NB4 (cell line): ENCODE measurements at regions not wholly inside any gene's neighbourhood (a gene's known extent, or its start where the extent isn't known, plus 50 kb on each side); places are given as distances from the start of the nearest gene placed in this dataset.

Experiments
- CTCF ChIP-seq: IDR thresholded peaks from one replicate; pipeline ENCODE4 v1.5.1; 2012; ENCODE audit warnings: low read depth, low read length
- MAX ChIP-seq: IDR thresholded peaks from 2 replicates; pipeline ENCODE4 v1.6.1; 2011; ENCODE audit warnings: low read depth, low read length
- MYC ChIP-seq: IDR thresholded peaks from 2 replicates; pipeline ENCODE4 v1.6.1; 2011; ENCODE audit warnings: low read depth, low read length
- POLR2A ChIP-seq: IDR thresholded peaks from 2 replicates; pipeline ENCODE4 v1.6.1; 2011; ENCODE audit warnings: mild to moderate bottlenecking; ENCODE audit not compliant: insufficient read length; ENCODE audit errors: extremely low read depth

- TF ChIP-seq CTCF (no peak), MYC (no peak), POLR2A (no peak), MAX (no peak)
Measured at GRCh38 chr2:225993430-225993829, 593.9 kb downstream of the NYAP2 start.
